Fibroblast of the aortic adventitia (primary cell): ENCODE measurements at regions not wholly inside any gene's neighbourhood (a gene's known extent, or its start where the extent isn't known, plus 50 kb on each side); places are given as distances from the start of the nearest gene placed in this dataset.

ENCODE experiments used
- DNase-seq: peaks from one replicate; pipeline ENCODE4 v3.0.0-alpha.2; 2010; ENCODE audit warnings: low read depth
- H3K4me3 ChIP-seq: 2 replicates; pipeline ENCODE4 v1.5.1; 2011; ENCODE audit warnings: low read depth, mild to moderate bottlenecking, control low read depth, low read length, moderate library complexity
- CTCF ChIP-seq: IDR thresholded peaks from 2 replicates; pipeline ENCODE4 v1.5.1; 2011; ENCODE audit warnings: mild to moderate bottlenecking, low read length, control low read depth, inconsistent platforms; ENCODE audit not compliant: insufficient read depth

- no peak for TF ChIP-seq CTCF
- H3K4me3 ChIP-seq: no peak overlapping the region
- DNase-seq: no peak
Measured at GRCh38 chr4:165799384-165799815, 73.6 kb upstream of the TLL1 start.

- no peak for TF ChIP-seq CTCF
- no peak for DNase-seq
- H3K4me3 ChIP-seq: no peak overlapping the region
Measured at GRCh38 chr4:165802452-165802851, 70.6 kb upstream of the TLL1 start.

- no peak for TF ChIP-seq CTCF
- no peak overlapping the region for H3K4me3 ChIP-seq
- no peak for DNase-seq
Measured at GRCh38 chr4:165803005-165803404, 70.0 kb upstream of the TLL1 start.

- no peak for TF ChIP-seq CTCF
- H3K4me3 ChIP-seq: no peak overlapping the region
Measured at GRCh38 chr4:165805406-165805805, 67.6 kb upstream of the TLL1 start.

GRCh38 chr4:165806613-165807012, 66.4 kb upstream of the TLL1 start:
- no peak overlapping the region for H3K4me3 ChIP-seq
- DNase-seq: no peak
- TF ChIP-seq CTCF: no peak

More at GRCh38 chr4:165805406-165805805, 67.6 kb upstream of the TLL1 start:
- DNase-seq: no peak

GRCh38 chr4:165810726-165811125, 62.3 kb upstream of the TLL1 start:
- no peak for TF ChIP-seq CTCF
- H3K4me3 ChIP-seq: no peak overlapping the region
- DNase-seq: peak; percentile 17

GRCh38 chr4:165813606-165814005, 59.4 kb upstream of the TLL1 start:
- no peak overlapping the region for H3K4me3 ChIP-seq
- DNase-seq: peak; percentile 3
- no peak for TF ChIP-seq CTCF
